Upper lobe of left lung (tissue), 4 donors: ENCODE measurements at regions not wholly inside any gene's neighbourhood (a gene's known extent, or its start where the extent isn't known, plus 50 kb on each side); places are given as distances from the start of the nearest gene placed in this dataset.

Experiments
- EP300 ChIP-seq, 4 donors: sonication (generic); formaldehyde crosslinking; IDR thresholded peaks; one replicate each; pipeline ENCODE4 v1.5.1; 2017; ENCODE audit warnings: antibody characterized with exemption in 4 of 4, control low read depth in 2 of 4
- POLR2A ChIP-seq, 4 donors: fragments of 450-650 bp; IDR thresholded peaks; one replicate each; pipeline ENCODE4 v1.5.1; 2016 to 2017; ENCODE audit warnings: antibody characterized with exemption in 4 of 4, mild to moderate bottlenecking in 2 of 4
- POLR2AphosphoS5 ChIP-seq, 2 donors: sonication (generic); formaldehyde crosslinking; IDR thresholded peaks; one replicate each; pipeline ENCODE4 v1.5.1; 2017; ENCODE audit warnings: antibody characterized with exemption in 2 of 2
- TF ChIP-seq, protein P1 (sequence below), 6 experiments: fragments of 450-650 bp in 4 of 6; fragments of 200-600 bp in 2 of 6; sonication (generic) in 2 of 6; IDR thresholded peaks; one replicate each; pipeline ENCODE4 v1.5.1; 2016 to 2019; ENCODE audit warnings: antibody characterized with exemption in 6 of 6

- no peak for TF ChIP-seq EP300 (IDR thresholded peaks at IDR 0.05)
- TF ChIP-seq, protein P1, sequence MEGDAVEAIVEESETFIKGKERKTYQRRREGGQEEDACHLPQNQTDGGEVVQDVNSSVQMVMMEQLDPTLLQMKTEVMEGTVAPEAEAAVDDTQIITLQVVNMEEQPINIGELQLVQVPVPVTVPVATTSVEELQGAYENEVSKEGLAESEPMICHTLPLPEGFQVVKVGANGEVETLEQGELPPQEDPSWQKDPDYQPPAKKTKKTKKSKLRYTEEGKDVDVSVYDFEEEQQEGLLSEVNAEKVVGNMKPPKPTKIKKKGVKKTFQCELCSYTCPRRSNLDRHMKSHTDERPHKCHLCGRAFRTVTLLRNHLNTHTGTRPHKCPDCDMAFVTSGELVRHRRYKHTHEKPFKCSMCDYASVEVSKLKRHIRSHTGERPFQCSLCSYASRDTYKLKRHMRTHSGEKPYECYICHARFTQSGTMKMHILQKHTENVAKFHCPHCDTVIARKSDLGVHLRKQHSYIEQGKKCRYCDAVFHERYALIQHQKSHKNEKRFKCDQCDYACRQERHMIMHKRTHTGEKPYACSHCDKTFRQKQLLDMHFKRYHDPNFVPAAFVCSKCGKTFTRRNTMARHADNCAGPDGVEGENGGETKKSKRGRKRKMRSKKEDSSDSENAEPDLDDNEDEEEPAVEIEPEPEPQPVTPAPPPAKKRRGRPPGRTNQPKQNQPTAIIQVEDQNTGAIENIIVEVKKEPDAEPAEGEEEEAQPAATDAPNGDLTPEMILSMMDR (IDR thresholded peaks at IDR 0.05) = no peak
- TF ChIP-seq POLR2A (IDR thresholded peaks at IDR 0.05) = no peak
- TF ChIP-seq POLR2AphosphoS5 (IDR thresholded peaks at IDR 0.05) = no peak
Observed at GRCh38 chr11:37957717-37958116, 1359.7 kb upstream of the RAG2 start.
